GM18511 (cell line): ENCODE measurements at regions not wholly inside any gene's neighbourhood (a gene's known extent, or its start where the extent isn't known, plus 50 kb on each side); places are given as distances from the start of the nearest gene placed in this dataset.
"Not testable (repeated sequence)": the region's sequence is repeated elsewhere in the genome, so short reads cannot be mapped to it uniquely, and the experiment has no call there.

Experiments
- ATAC-seq: cut with Tn5 transposase; IDR thresholded peaks from one replicate; pipeline ENCODE4 v1.9.1; 2021; ENCODE audit warnings: mild to moderate bottlenecking, moderate library complexity; ENCODE audit not compliant: unreplicated experiment

- ATAC-seq = no peak
Observed at GRCh38 chr10:44564361-44564760, 179.5 kb upstream of the CXCL12 start.

- ATAC-seq = no peak
Observed at GRCh38 chr10:44564790-44565189, 179.9 kb upstream of the CXCL12 start.

GRCh38 chr10:44566786-44567185 is 181.9 kb upstream of the CXCL12 start:
- no peak for ATAC-seq

DNA sequence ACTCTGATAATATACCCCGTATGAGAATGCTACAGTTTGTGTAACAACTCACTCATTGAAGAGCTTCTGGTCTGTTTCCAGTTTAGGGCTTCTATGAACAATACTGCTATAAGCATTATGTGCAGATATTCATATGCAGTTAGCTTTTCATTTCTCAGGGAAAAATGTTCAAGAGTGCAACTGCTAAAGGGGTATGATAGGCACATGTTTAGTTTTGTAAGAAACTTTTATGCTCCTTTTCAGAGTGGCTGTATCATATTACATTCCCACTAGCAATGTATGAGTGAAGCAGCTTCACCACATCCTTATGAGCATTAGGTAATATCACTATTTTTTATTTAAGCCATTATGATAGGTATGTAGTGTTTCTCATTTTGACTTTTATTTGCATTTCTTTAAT is 182.6 kb upstream of the CXCL12 start:
- ATAC-seq = no peak

DNA sequence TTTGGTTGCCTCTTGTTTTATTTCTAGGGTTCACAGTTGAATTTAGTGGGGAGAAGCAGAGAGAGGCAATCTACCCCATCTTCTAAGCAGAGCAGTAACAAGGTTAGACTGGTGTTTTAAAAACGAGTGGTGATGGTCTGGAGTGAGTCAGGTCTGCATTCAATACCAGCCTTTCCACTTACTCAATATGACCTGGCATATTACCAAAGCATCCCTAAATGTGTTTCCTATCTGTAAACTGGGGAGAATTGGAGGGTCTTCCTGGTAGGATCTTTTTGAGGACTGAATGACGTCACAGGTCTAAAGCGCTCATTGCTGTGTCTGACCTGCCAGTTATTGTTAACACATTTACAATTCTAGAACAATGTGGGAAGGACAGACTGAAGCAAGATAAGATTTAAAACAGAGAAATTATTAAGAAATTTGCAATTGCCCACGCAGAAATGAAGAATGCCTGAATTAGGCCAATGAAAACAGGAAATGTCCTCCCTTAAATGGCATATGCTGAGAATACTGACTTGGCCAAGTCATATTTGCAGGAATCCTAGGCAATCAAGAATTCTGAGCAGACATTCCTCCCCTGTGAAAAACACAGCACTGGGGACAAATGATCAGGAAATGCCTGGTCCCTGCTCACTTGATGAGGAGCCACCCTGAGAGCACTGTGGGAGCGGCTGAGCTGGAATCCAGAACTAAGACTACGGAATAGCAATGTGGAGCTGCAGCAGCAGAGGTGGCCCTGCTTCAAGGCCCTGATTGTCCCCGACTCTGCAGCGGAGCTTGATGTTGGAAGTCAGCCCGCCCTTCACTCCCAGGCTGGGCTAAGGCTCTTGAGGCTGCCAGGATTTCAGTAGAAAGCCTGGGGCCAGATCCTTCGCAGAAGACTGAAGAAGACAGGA is 184.5 kb upstream of the CXCL12 start:
- ATAC-seq = no peak

GRCh38 chr10:44571701-44572100 is 186.8 kb upstream of the CXCL12 start:
- ATAC-seq = no peak

DNA sequence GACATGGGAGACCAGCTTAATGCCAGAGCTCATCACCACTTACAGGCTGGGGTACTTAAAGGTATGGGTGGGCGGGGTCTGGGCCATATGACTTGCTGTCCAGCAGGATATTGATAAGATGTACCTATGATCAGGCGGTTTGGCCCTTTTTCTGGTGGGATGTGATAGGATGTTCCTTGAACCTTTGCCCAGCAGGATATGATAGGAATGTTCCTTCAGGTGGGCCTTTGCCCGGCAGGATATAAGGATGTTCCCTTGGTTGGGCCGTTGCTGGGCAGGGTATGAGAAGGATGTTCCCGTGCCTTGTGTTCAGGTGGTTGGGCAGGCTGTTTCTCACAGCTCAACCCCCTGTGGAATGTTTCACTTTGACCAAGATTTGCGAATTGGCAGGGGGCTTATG is 187.2 kb upstream of the CXCL12 start:
- ATAC-seq = no peak

DNA sequence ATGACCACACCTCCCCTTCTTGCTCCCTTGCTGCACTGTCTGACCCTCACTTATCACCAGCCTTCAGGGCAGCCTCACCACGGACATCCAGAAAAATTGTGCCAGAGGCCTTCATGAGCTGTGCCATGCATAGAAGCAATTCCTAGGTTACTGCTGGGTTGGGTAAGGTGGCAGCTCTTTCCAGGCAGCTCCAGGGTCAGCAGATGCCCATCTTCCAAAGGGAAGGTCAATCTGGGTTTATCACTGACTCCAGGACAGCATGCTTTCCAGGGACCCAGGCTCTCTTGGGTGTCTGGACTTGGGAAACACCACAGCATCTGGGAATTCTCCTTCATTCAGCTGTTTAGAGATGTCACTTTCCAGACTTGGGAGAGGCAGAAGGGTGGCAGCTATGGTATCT is 188.9 kb upstream of the CXCL12 start:
- ATAC-seq = no peak

GRCh38 chr10:44574596-44575480 is 189.9 kb upstream of the CXCL12 start:
- no peak for ATAC-seq

- no peak for ATAC-seq
Observed at GRCh38 chr10:44575601-44576380, 190.9 kb upstream of the CXCL12 start.

- no peak for ATAC-seq
Observed at GRCh38 chr10:44576702-44577191, 191.8 kb upstream of the CXCL12 start.

GRCh38 chr10:44577533-44577932 is 192.6 kb upstream of the CXCL12 start:
- ATAC-seq = no peak

DNA sequence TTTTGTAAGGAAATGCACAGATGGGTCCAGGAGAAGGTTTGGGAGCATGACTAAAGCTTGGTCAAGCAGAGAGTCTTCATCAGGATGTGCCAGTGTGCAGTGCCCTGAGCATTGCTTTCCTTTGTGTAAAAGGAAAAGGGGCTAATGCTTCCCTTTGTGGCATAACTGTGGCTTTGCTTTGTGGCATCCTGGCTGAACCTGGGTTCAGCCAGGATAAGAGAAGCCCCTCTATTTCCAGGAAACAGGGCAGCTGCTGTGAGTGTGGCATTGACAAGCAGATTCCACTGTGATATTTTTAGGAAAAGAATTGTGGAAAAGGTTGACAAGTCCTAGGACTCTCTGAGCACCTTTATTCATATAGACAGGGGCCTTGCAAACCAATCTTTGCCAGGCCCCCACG is 193.4 kb upstream of the CXCL12 start:
- ATAC-seq = no peak

GRCh38 chr10:44578963-44579362 is 194.1 kb upstream of the CXCL12 start:
- not testable (repeated sequence) for ATAC-seq

DNA sequence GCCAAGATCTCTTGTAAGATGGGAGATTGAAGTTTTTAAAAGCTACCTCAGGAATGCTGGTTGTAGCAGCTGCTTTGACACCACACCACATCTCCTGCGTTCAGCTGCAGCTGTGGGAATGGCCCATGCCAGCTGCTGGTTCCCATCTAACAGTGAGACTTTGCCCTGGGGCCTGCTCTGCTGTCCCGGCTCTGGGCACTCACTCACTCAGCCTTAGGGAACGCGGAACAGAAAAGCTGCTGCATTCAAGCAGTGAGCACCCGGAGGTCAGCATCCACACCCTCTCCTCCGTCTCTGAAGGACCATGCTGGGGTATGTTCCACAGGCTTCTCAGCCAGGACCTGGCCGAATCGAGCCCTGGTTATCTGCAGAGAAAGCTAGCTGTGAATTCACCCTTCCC is 197.1 kb upstream of the CXCL12 start:
- ATAC-seq = no peak

- ATAC-seq = no peak
Observed at GRCh38 chr10:44587488-44588318, 202.8 kb upstream of the CXCL12 start.

DNA sequence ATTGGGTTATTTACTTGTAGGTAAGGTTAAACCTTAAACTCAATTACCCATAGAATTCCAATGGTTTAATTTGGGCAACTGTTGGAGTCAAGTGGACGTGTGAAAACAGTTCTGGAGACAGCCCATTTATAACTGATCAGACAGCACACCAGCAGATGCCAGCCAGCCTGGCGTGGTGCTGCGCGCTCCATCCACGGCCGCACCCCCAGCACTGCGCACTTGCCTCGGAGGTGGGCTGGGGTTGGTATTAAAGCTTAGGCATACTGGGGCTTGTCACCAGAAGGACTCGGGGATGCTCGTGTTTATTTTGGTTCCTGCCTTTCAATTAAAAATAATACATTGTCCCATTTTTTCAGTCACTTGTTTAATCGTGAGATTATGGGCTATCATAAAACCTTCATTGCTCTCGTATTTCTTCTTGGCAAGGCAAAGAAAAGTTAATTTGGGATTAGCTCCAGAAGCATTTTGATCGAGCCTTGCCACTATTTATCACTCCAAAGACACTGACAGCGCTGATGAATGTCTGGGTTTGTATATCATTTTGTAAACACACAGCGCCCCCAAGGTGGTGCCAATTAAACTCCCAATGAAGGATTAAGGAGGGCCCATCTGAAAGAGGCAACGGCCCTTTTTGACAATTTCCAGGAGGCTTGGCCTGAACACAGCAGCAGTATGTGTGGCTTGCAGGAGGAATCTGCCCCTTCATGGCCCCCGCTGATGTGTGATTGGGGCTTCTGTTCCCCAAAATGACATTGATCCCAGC is 204.5 kb upstream of the CXCL12 start:
- no peak for ATAC-seq

GRCh38 chr10:44589944-44590449 is 205.1 kb upstream of the CXCL12 start:
- no peak for ATAC-seq

- no peak for ATAC-seq
Observed at GRCh38 chr10:44591911-44592310, 207.0 kb upstream of the CXCL12 start.
